ENCODE measurements at regions not wholly inside any gene's neighbourhood (a gene's known extent, or its start where the extent isn't known, plus 50 kb on each side); places are given as distances from the start of the nearest gene placed in this dataset.

DNA sequence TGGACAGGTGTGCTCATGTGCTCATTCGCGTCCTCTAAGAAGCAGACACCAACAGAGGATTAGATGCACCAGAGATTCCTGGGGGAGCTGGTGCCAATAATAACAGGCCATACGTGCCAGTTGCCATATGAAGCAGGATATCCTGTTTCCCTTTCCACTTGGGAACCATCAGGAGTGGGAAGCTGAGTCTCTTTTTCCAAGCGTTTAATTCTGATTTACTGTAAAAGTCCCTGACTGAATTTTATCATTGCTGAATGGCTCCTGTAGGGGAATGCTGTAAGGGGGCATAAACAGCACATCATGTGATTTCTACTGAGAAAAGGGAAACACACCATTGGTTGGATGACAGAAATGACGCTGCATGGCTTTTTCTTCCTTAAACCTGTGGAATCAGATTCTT is 113.3 kb downstream of the IRF8 start:
- no peak for TF ChIP-seq POLR2A (IDR thresholded peaks at IDR 0.05)
- TF ChIP-seq EP300 (IDR thresholded peaks at IDR 0.05) = no peak
- TF ChIP-seq POLR2AphosphoS5 (IDR thresholded peaks at IDR 0.05) = no peak
- TF ChIP-seq CTCF (IDR thresholded peaks at IDR 0.05) = no peak
- WGBS = 55% methylated on average over 5 of the region's 5 CpGs
- Histone ChIP-seq H3K4me3 (no peak overlapping the region), H3K27me3 (peaks cover 13% of the 10 kb centered on the region), H3K4me1 (peaks cover 3% of the 10 kb centered on the region), H3K36me3 (no peaks in the 10 kb centered on the region), H3K9me3 (no peaks in the 10 kb centered on the region), H3K27ac (no peak overlapping the region)
- peak in 1 of 2 donors; percentile 5 for DNase-seq (ENCODE audit: low spot score in 2 of 2)

DNA sequence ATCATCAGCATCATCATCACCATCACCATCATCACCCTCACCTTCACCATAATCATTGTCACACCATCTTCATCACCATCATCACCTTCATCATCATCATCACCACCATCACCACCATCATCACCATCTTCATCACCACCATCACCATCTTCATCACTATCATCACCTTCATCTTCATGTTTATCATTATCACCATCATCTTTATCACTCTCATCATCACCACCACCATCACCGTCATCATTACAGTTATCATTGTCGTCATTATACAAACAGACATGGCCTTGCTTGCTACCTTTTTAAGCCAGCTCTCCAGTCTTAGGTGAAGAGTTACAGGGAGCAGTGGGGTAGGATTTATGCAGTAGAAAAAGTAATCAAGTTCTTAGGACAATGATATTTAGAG is 114.9 kb downstream of the IRF8 start:
- DNase-seq (ENCODE audit: low spot score in 2 of 2) = no peak
- 94% methylated on average over 2 of the region's 2 CpGs for WGBS
- Histone ChIP-seq H3K4me1 (peaks cover 8% of the 10 kb centered on the region), H3K36me3 (no peaks in the 10 kb centered on the region), H3K27ac (no peak overlapping the region), H3K27me3 (peaks cover 13% of the 10 kb centered on the region), H3K9me3 (no peaks in the 10 kb centered on the region), H3K4me3 (no peak overlapping the region)
- TF ChIP-seq POLR2AphosphoS5 (IDR thresholded peaks at IDR 0.05) = no peak
- no peak for TF ChIP-seq POLR2A (IDR thresholded peaks at IDR 0.05)
- no peak for TF ChIP-seq EP300 (IDR thresholded peaks at IDR 0.05)
- TF ChIP-seq CTCF (IDR thresholded peaks at IDR 0.05) = no peak

GRCh38 chr16:86015606-86016005 is 116.6 kb downstream of the IRF8 start:
- 78% methylated on average over 6 of the region's 6 CpGs for WGBS
- no peak overlapping the region for H3K27ac ChIP-seq
- H3K4me3 ChIP-seq = no peak overlapping the region
- no peaks in the 10 kb centered on the region for H3K36me3 ChIP-seq
- no peak for TF ChIP-seq POLR2AphosphoS5 (IDR thresholded peaks at IDR 0.05)
- no peak for TF ChIP-seq EP300 (IDR thresholded peaks at IDR 0.05)
- no peak for TF ChIP-seq POLR2A (IDR thresholded peaks at IDR 0.05)
- no peak for TF ChIP-seq CTCF (IDR thresholded peaks at IDR 0.05)
- H3K9me3 ChIP-seq = peaks cover 8% of the 10 kb centered on the region
- H3K4me1 ChIP-seq = peaks cover 8% of the 10 kb centered on the region
- peaks cover 14% of the 10 kb centered on the region for H3K27me3 ChIP-seq
- peak; percentile 28 to 38 for DNase-seq (ENCODE audit: low spot score in 2 of 2)

DNA sequence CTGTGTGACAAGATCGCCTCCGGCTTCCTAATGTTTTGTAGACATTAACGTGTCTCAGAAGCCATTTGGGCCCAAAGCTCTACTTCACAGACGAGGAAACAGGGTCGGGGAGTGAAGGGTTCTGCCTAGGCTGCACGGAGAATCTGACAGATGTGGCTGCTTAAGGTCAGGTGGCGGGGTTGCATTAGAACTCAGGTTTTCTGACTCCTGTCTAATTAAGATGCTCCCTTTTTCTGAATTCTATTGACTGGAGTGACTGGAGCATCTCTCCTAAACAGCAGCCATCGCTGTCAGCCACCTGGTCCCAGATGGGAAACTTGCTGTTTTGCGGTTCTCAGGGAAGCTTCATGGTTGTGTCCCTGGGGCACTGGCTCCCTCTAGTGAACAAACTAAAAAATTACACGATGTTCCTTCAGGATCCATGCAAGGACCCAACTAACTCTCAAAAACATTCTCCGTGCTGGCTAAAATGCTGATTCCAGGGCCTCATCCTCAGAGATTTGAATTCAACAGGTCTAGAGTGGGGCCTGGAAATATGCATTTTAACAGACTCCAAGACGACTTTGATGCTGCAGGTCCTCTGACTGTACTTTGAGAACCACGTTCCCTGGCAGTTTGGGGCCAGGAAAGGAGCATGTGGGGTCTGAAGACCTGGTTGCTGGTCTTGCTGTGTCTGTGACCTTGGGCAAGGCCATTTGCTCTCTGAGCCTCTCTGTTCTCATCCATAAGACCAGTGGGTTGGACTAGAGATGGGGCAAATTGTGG is 117.4 kb downstream of the IRF8 start:
- Histone ChIP-seq H3K36me3 (no peaks in the 10 kb centered on the region), H3K4me3 (no peak overlapping the region), H3K4me1 (peaks cover 8% of the 10 kb centered on the region), H3K9me3 (peaks cover 8% of the 10 kb centered on the region), H3K27me3 (peaks cover 9% of the 10 kb centered on the region), H3K27ac (no peak overlapping the region)
- peak; percentile 24 to 66 for DNase-seq (ENCODE audit: low spot score in 2 of 2)
- peak; percentile 45 to 65 for TF ChIP-seq CTCF (IDR thresholded peaks at IDR 0.05)
- TF ChIP-seq POLR2AphosphoS5 (IDR thresholded peaks at IDR 0.05) = no peak
- 47% methylated on average over 13 of the region's 13 CpGs for WGBS

DNA sequence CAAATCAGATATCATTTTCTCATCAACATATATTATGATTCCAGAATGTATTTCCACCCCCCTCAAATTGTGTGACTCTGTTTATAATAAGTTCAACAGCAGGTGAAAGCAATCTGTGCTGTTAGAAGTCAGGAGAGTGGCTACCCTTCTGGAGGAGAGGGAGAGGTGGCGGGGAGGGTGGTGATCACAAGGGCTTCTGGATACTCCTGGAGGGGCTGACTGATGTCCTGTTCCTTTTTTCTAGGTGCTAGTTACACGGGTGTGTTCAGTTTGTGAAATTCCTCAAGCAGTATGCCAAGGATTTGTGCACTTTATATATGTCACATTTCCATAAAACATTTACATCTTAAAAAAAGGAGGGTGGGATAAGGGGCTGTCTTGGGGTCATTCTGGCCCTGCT is 119.1 kb downstream of the IRF8 start:
- 18% methylated on average over 2 of the region's 2 CpGs for WGBS
- TF ChIP-seq POLR2AphosphoS5 (IDR thresholded peaks at IDR 0.05) (no peak), EP300 (IDR thresholded peaks at IDR 0.05) (no peak), CTCF (IDR thresholded peaks at IDR 0.05) (no peak), POLR2A (IDR thresholded peaks at IDR 0.05) (no peak)
- no peak overlapping the region for H3K4me3 ChIP-seq
- H3K36me3 ChIP-seq = no peaks in the 10 kb centered on the region
- H3K4me1 ChIP-seq = peaks cover 8% of the 10 kb centered on the region
- DNase-seq (ENCODE audit: low spot score in 2 of 2) = peak; percentile 32 to 44
- H3K27me3 ChIP-seq = peaks cover 15% of the 10 kb centered on the region
- peaks cover 8% of the 10 kb centered on the region for H3K9me3 ChIP-seq
- H3K27ac ChIP-seq = no peak overlapping the region
